GM18873 (cell line): ENCODE measurements at regions not wholly inside any gene's neighbourhood (a gene's known extent, or its start where the extent isn't known, plus 50 kb on each side); places are given as distances from the start of the nearest gene placed in this dataset.

Experiments
- ATAC-seq: cut with Tn5 transposase; IDR thresholded peaks from one replicate; pipeline ENCODE4 v1.9.1; 2021; ENCODE audit warnings: mild to moderate bottlenecking, moderate library complexity, moderate number of reproducible peaks; ENCODE audit not compliant: unreplicated experiment, low FRiP score

GRCh38 chr10:33571616-33572015, 237.1 kb upstream of the NRP1 start:
- no peak for ATAC-seq

- ATAC-seq, result no peak
Observed at GRCh38 chr10:33570495-33570894, 236.0 kb upstream of the NRP1 start.

GRCh38 chr10:33569702-33570101, 235.2 kb upstream of the NRP1 start:
- ATAC-seq, result no peak

GRCh38 chr10:33566426-33566825, 232.0 kb upstream of the NRP1 start:
- ATAC-seq, result no peak

GRCh38 chr10:33566001-33566400, 231.5 kb upstream of the NRP1 start:
- ATAC-seq, result no peak

GRCh38 chr10:33565231-33565630, 230.8 kb upstream of the NRP1 start:
- no peak for ATAC-seq

- ATAC-seq, result no peak
Observed at GRCh38 chr10:33559105-33559504, 224.6 kb upstream of the NRP1 start.

GRCh38 chr10:33557313-33557712, 222.8 kb upstream of the NRP1 start:
- no peak for ATAC-seq

- ATAC-seq, result no peak
Observed at GRCh38 chr10:33556620-33557019, 222.2 kb upstream of the NRP1 start.

- ATAC-seq, result no peak
Observed at GRCh38 chr10:33556103-33556502, 221.6 kb upstream of the NRP1 start.

GRCh38 chr10:33553748-33554571, 219.5 kb upstream of the NRP1 start:
- ATAC-seq, result no peak

- ATAC-seq, result no peak
Observed at GRCh38 chr10:33552290-33552689, 217.8 kb upstream of the NRP1 start.

GRCh38 chr10:33550811-33551210, 216.3 kb upstream of the NRP1 start:
- no peak for ATAC-seq

GRCh38 chr10:33547976-33548375, 213.5 kb upstream of the NRP1 start:
- no peak for ATAC-seq

GRCh38 chr10:33546031-33546430, 211.6 kb upstream of the NRP1 start:
- no peak for ATAC-seq

GRCh38 chr10:33542752-33543505, 208.5 kb upstream of the NRP1 start:
- no peak for ATAC-seq

- ATAC-seq, result no peak
Observed at GRCh38 chr10:33539116-33539515, 204.6 kb upstream of the NRP1 start.

- no peak for ATAC-seq
Observed at GRCh38 chr10:33537066-33537465, 202.6 kb upstream of the NRP1 start.

GRCh38 chr10:33536508-33536907, 202.0 kb upstream of the NRP1 start:
- ATAC-seq, result no peak

GRCh38 chr10:33535866-33536265, 201.4 kb upstream of the NRP1 start:
- ATAC-seq, result no peak

- no peak for ATAC-seq
Observed at GRCh38 chr10:33534416-33534815, 199.9 kb upstream of the NRP1 start.

- ATAC-seq, result no peak
Observed at GRCh38 chr10:33533612-33534011, 199.1 kb upstream of the NRP1 start.
